Heart left ventricle (tissue), 13 donors: ENCODE measurements at regions not wholly inside any gene's neighbourhood (a gene's known extent, or its start where the extent isn't known, plus 50 kb on each side); places are given as distances from the start of the nearest gene placed in this dataset.

Source experiments
- POLR2A ChIP-seq, 2 donors: fragments of 450-650 bp; IDR thresholded peaks; one replicate each; pipeline ENCODE4 v1.6.1; 2017; ENCODE audit warnings: antibody characterized with exemption in 2 of 2, mild to moderate bottlenecking in 2 of 2, moderate library complexity in 2 of 2
- TF ChIP-seq, protein P1 (sequence below), 12 donors: fragments of 200-600 bp; sonication (generic) in 4 of 12; IDR thresholded peaks; one replicate each; pipeline versions ENCODE4 v1.5.0 to v1.8.0; 2018 to 2022; ENCODE audit warnings: antibody characterized with exemption in 12 of 12, mild to moderate bottlenecking in 5 of 12
- donor health status: ischemic (EF 13 %, LVEDD 7.1; RV severe dilation, severe dysfunction).
- donor health status: DM: no; HTN: yes; CAD: no.
- donor health status: DM: no; HTN: no; CAD: no.
- donor health status: ischemic (EF 25% LVEDD 6.9; RV normal size, moderate dysfunction).
- donor health status: ischemic (EF 25% LVEDD 5.7; RV mildly dilated, moderate dysfunction).
- donor health status: ischemic (EF 35%, LVEDD 5.7; RV mildly dilated, moderate dysfunction).
- donor health status: nonischemic (EF 11% LVEDD 7.7; RV severe dilation, severe dysfunction).
- donor health status: DM: yes; HTN: yes; CAD: no.
- donor health status: PGD.
- donor health status: ischemic (EF 29% LVEDD 5.4; RV normal size, mild dysfunction).
- donor health status: nonischemic (EF 23%, LVEDD 6.1; RV moderate dilation, normal function).

DNA sequence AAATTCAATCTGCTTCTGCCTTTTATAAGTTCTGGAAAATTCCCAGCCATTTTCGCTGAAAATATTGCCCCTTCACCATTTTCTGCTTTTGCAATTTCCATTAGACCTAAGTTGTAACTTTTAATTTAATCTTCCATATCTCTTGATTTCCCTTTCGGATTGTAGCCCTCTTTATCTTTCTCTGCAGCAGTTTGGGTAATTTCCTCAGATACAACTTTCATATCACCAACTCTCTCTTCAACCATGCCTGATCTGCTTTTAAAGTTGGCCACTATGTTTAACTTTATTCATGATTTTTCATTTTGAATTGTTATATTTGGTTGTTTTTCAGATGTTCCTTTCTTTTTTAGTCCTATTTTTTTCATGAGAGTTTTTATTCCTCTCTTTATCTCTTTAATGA lies 157.0 kb upstream of the VLDLR start:
- TF ChIP-seq, protein P1, sequence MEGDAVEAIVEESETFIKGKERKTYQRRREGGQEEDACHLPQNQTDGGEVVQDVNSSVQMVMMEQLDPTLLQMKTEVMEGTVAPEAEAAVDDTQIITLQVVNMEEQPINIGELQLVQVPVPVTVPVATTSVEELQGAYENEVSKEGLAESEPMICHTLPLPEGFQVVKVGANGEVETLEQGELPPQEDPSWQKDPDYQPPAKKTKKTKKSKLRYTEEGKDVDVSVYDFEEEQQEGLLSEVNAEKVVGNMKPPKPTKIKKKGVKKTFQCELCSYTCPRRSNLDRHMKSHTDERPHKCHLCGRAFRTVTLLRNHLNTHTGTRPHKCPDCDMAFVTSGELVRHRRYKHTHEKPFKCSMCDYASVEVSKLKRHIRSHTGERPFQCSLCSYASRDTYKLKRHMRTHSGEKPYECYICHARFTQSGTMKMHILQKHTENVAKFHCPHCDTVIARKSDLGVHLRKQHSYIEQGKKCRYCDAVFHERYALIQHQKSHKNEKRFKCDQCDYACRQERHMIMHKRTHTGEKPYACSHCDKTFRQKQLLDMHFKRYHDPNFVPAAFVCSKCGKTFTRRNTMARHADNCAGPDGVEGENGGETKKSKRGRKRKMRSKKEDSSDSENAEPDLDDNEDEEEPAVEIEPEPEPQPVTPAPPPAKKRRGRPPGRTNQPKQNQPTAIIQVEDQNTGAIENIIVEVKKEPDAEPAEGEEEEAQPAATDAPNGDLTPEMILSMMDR (IDR thresholded peaks at IDR 0.05) = no peak
- no peak for TF ChIP-seq POLR2A (IDR thresholded peaks at IDR 0.05)
